GM12872 (cell line): ENCODE measurements at regions not wholly inside any gene's neighbourhood (a gene's known extent, or its start where the extent isn't known, plus 50 kb on each side); places are given as distances from the start of the nearest gene placed in this dataset.

ENCODE experiments used
- TF ChIP-seq, protein P1 (sequence below): IDR thresholded peaks from 3 replicates; pipeline ENCODE4 v1.5.1; 2011; ENCODE audit warnings: low read depth, mild to moderate bottlenecking, low read length, moderate library complexity; ENCODE audit not compliant: insufficient read depth

DNA sequence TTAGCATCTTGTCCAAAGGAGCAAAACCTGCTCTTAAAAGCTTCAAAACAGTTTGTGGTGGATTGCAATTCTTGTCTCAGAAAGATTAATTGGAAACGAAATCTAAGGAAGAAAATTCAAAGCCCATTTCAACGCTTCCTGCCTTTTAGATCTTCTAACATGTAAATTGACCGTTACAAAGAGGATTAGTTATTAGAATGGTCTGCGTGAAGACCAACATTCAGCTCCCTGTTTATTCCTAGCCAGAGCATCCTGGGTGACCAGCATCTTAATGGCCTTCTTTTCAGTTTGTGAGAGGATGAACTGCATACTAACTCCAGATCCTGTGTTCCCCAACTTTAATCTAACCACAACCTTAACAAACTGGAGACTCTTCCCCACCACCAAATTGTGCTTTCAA lies 109.9 kb upstream of the SLC1A3 start:
- TF ChIP-seq, protein P1, sequence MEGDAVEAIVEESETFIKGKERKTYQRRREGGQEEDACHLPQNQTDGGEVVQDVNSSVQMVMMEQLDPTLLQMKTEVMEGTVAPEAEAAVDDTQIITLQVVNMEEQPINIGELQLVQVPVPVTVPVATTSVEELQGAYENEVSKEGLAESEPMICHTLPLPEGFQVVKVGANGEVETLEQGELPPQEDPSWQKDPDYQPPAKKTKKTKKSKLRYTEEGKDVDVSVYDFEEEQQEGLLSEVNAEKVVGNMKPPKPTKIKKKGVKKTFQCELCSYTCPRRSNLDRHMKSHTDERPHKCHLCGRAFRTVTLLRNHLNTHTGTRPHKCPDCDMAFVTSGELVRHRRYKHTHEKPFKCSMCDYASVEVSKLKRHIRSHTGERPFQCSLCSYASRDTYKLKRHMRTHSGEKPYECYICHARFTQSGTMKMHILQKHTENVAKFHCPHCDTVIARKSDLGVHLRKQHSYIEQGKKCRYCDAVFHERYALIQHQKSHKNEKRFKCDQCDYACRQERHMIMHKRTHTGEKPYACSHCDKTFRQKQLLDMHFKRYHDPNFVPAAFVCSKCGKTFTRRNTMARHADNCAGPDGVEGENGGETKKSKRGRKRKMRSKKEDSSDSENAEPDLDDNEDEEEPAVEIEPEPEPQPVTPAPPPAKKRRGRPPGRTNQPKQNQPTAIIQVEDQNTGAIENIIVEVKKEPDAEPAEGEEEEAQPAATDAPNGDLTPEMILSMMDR, result no peak

DNA sequence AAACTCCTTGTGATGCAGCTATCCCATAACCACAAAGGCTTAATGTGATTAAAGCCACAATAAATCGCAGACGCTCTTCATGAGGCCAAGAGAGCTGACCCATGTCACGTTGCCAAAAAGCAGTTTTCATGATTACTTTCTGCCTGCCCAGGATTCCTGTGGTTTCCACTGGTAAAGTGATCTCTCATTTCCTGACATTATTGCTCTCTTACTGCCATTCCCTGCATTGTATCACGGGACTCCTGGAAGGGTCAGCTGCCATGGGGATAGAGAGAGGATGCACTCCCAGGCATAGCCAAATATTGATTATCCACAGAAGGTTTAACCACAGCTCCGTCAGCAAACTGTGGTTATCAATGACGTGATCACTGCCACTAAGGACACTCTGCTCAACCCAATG lies 103.8 kb upstream of the SLC1A3 start:
- TF ChIP-seq, protein P1, result no peak

DNA sequence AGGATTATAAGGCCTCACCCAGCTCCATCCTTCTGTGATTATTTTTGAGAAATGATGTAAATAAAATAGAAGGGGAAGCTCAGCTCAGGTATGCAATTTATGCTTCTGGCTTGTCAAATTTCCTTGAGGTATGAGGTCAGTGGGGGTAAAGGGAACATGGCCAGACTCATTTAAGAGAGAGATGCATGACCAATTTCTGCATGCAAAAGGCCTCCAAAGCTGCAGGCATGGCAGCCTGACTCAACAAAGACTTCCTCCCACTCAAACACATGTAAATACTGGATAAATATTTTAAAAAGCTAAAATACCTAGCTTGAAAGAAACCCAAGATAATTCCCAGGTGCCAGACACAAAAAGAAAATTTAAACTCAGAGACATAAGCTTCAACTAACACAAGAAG lies 101.4 kb upstream of the SLC1A3 start:
- TF ChIP-seq, protein P1, result no peak

DNA sequence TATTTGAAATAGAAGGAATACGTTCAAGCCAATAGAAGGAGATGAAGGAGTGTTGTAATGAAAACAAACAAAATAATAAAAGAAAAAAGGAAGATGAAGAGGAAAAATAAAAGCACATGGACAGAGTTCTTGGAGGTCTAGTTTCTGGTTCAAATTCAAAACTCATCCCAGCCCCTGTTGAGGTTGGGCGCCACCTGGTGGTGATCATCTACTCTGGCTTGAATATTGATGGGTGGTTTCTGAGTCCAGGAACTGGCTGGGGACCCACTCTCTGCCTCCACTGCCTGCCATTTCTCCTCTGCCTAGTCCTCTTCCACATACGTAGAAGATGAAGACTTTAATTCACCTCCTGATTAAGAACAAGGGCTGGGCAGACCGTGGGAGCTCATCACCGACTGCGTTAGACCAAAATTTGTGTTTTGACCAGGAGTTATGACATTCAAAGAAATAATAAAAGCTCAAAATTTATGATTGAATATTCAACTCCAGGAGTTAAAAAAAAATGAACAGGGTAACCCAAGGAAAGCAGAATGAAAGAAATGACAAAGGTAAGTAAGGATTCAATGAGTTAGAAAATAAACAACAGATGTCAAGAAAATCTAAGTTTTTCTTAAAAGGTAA lies 99.0 kb upstream of the SLC1A3 start:
- TF ChIP-seq, protein P1, result peak; percentile 89

DNA sequence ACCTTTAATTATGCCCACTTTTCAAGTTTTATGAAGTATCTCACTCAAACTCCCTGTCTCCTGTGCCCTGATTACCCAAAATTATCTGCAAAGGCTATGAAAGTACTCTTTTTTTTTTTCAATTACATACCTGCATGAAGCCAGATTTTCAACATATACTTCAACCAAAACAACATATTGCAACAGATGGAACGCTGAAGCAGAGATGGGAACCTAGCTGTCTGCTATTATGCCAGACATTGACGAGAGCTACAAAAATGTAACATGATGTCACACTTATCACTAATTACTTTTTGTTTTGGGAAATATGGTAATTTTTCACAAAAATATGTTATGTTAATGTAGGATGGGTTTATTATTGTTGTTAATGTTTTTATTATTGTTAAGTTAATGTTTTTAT lies 86.5 kb upstream of the SLC1A3 start:
- TF ChIP-seq, protein P1, result no peak

DNA sequence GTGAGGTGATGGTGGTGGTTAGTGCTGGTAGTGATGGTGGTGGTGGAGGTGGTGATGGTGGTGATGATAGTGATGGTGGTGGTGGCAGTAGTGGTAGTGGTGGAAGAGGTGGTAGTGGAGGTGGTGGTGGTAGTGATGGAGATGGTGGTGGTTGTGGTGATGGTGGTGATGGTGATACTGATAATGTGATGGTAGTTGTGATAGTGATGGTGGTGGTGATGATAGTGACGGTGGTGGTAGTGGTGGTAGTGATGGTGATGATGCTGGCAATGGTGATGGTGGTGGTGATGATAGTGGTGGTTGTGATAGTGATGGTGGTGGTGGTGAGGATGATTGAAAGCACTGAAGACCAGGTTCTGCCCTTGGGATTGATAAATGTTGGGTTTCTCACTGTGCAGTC lies 85.2 kb upstream of the SLC1A3 start:
- TF ChIP-seq, protein P1, result no peak

DNA sequence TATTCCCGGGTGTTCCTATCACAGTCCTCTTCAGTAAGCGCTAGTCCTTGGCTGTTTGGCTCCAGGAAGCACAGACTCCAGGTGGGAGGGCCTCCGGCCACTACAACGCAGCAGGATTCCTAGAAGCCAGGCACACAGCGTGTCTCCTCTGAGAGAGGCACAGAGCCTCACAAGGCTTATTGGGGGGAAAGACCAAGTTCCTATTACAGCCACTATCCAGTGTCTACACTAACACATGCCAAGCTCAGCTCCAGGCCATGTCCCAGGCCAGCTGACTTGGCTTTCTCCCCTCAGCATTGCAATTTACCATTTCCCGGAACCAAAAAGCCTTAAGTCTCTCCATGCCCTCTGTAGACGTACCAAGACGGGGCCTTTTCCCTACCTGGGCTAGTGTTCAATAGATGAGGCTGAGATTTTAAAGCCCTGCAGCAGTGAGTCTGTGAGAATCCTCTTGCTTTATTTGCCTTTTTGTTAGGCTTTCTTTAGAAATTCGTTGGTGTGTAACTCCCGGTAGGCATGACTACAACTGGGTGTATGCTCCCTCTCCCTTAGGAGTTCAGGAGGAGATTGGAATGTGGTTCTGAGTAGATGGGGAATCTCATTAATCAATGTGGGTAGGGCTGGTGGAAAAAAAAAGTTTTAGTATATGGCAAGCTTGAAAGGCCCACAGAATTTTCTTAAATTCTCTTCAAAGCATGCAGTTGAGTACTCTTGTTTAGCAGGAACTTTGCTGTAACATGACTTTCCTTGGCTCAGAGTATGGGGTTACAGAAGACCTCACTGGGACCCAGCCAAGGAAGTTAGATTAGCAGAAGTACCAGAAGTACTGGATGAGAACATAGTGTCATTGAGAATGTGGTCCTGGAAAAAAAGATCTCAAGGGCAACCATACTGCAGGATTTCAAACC lies 84.3 kb upstream of the SLC1A3 start:
- TF ChIP-seq, protein P1, result no peak
